ENCODE measurements at regions not wholly inside any gene's neighbourhood (a gene's known extent, or its start where the extent isn't known, plus 50 kb on each side); places are given as distances from the start of the nearest gene placed in this dataset.

GRCh38 chr6:126419901-126420300 is 80.0 kb downstream of the CENPW start:
- DNase-seq: no peak

GRCh38 chr6:126422912-126423311 is 83.0 kb downstream of the CENPW start:
- no peak for DNase-seq

GRCh38 chr6:126427713-126428112 is 87.8 kb downstream of the CENPW start:
- no peak for DNase-seq

- DNase-seq: no peak
These were observed 90.0 kb downstream of the CENPW start for GRCh38 chr6:126429866-126430265.

GRCh38 chr6:126432564-126432963 is 92.6 kb downstream of the CENPW start:
- no peak for DNase-seq

- no peak for DNase-seq
These were observed 94.0 kb downstream of the CENPW start for GRCh38 chr6:126433927-126434326.

GRCh38 chr6:126437205-126437604 is 97.3 kb downstream of the CENPW start:
- DNase-seq: no peak

GRCh38 chr6:126439040-126439439 is 99.1 kb downstream of the CENPW start:
- no peak for DNase-seq

- no peak for DNase-seq
These were observed 101.0 kb downstream of the CENPW start for GRCh38 chr6:126440923-126441322.

GRCh38 chr6:126444659-126445273 is 104.9 kb downstream of the CENPW start:
- no peak for DNase-seq

- no peak for DNase-seq
These were observed 106.3 kb downstream of the CENPW start for GRCh38 chr6:126446248-126446647.

- DNase-seq: no peak
These were observed 107.5 kb downstream of the CENPW start for GRCh38 chr6:126447367-126447766.

- no peak for DNase-seq
These were observed 121.1 kb downstream of the CENPW start for GRCh38 chr6:126461045-126461444.

GRCh38 chr6:126464245-126464644 is 124.3 kb downstream of the CENPW start:
- DNase-seq: no peak

- no peak for DNase-seq
These were observed 135.5 kb downstream of the CENPW start for GRCh38 chr6:126475449-126475848.

- no peak for DNase-seq
These were observed 137.8 kb downstream of the CENPW start for GRCh38 chr6:126477678-126478077.

GRCh38 chr6:126480268-126480667 is 140.4 kb downstream of the CENPW start:
- DNase-seq: no peak

- no peak for DNase-seq
These were observed 141.4 kb downstream of the CENPW start for GRCh38 chr6:126481319-126481718.

GRCh38 chr6:126504792-126505191 is 164.9 kb downstream of the CENPW start:
- no peak for DNase-seq

- no peak for DNase-seq
These were observed 173.3 kb downstream of the CENPW start for GRCh38 chr6:126513198-126513597.

- no peak for DNase-seq
These were observed 176.5 kb downstream of the CENPW start for GRCh38 chr6:126516411-126516810.

GRCh38 chr6:126524811-126525326 is 185.0 kb downstream of the CENPW start:
- DNase-seq: no peak

GRCh38 chr6:126526547-126526946 is 186.6 kb downstream of the CENPW start:
- no peak for DNase-seq

- DNase-seq: no peak
These were observed 187.2 kb downstream of the CENPW start for GRCh38 chr6:126526996-126527606.

Data from DMS79 (cell line).